H1 (cell line): ENCODE measurements at regions not wholly inside any gene's neighbourhood (a gene's known extent, or its start where the extent isn't known, plus 50 kb on each side); places are given as distances from the start of the nearest gene placed in this dataset.

Experiments used
- CTCF ChIA-PET: fragments of 300-600 bp; sonication (Branson Sonifier 250); formaldehyde crosslinking; loops from one replicate; lab custom pipeline; 2021; ENCODE audit not compliant: partially characterized antibody; lab: Charles Lee
- POLR2A ChIA-PET: fragments of 300-600 bp; sonication (Branson Sonifier 250); formaldehyde crosslinking; loops from one replicate; lab custom pipeline; 2021; ENCODE audit warnings: inconsistent platforms; ENCODE audit not compliant: partially characterized antibody; lab: Charles Lee
- DNase-seq, 2 experiments: peaks; one replicate each; pipeline versions ENCODE4 v3.0.0 to v3.0.0-alpha.2; 2010 to 2022; ENCODE audit warnings: low spot score in 2 of 2, low read depth in 1 of 2, mixed read lengths in 1 of 2
- FAIRE-seq: peaks from 2 replicates; lab custom pipeline; 2011; peaks lifted over from hg19 to GRCh38; lab: Jason Lieb, UNC
- H2AFZ ChIP-seq: 2 replicates; pipeline ENCODE4 v1.8.1; 2012; ENCODE audit warnings: low read length, inconsistent platforms
- H2AK5ac ChIP-seq: 2 replicates; pipeline ENCODE4 v1.6.1; 2013; ENCODE audit warnings: low read depth, low read length
- H2BK120ac ChIP-seq: replicated peaks from 2 replicates; pipeline ENCODE3; 2013; ENCODE audit warnings: low read depth, low read length, inconsistent platforms
- H2BK12ac ChIP-seq: 2 replicates; pipeline ENCODE4 v1.6.1; 2013; ENCODE audit warnings: low read depth, low read length
- H2BK15ac ChIP-seq: 2 replicates; pipeline ENCODE4 v1.6.1; 2013; ENCODE audit warnings: low read length
- H2BK20ac ChIP-seq: 2 replicates; pipeline ENCODE4 v1.6.1; 2013; ENCODE audit warnings: low read length
- H2BK5ac ChIP-seq: 2 replicates; pipeline ENCODE4 v1.6.1; 2013; ENCODE audit warnings: low read depth, low read length
- H3K14ac ChIP-seq: 2 replicates; pipeline ENCODE4 v1.6.1; 2013; ENCODE audit warnings: inconsistent platforms; ENCODE audit not compliant: insufficient read length
- H3K18ac ChIP-seq: 2 replicates; pipeline ENCODE4 v1.6.1; 2013; ENCODE audit warnings: low read length; ENCODE audit errors: extremely low read depth
- H3K23ac ChIP-seq: 2 replicates; pipeline ENCODE4 v1.6.1; 2013; ENCODE audit warnings: inconsistent platforms; ENCODE audit not compliant: insufficient read length
- H3K23me2 ChIP-seq: 2 replicates; pipeline ENCODE4 v1.6.1; 2013; ENCODE audit warnings: low read depth, low read length
- H3K27ac ChIP-seq: 2 replicates; pipeline ENCODE4 v1.6.1; 2011; ENCODE audit warnings: low read depth, low read length, inconsistent platforms
- H3K27me3 ChIP-seq, 4 experiments: replicated peaks in 1 of 4; 1 replicate in 1 of 4; 2 replicates in 3 of 4; pipeline versions ENCODE4 v1.6.1 to v1.8.1; 2011 to 2013; ENCODE audit warnings: low read length in 3 of 4, mild to moderate bottlenecking in 3 of 4, inconsistent platforms in 2 of 4, mixed read lengths in 2 of 4, moderate library complexity in 1 of 4; ENCODE audit not compliant: control insufficient read depth in 3 of 4, insufficient read depth in 3 of 4; ENCODE audit errors: extremely low read depth in 1 of 4
- H3K36me3 ChIP-seq, 4 experiments: 2 replicates each; pipeline versions ENCODE4 v1.6.1 to v1.8.1; 2011 to 2013; ENCODE audit warnings: mild to moderate bottlenecking in 4 of 4, low read length in 3 of 4, moderate library complexity in 2 of 4, control low read depth in 1 of 4, inconsistent platforms in 1 of 4; ENCODE audit not compliant: insufficient read depth in 4 of 4, control insufficient read depth in 2 of 4
- H3K4ac ChIP-seq: replicated peaks from 2 replicates; pipeline ENCODE3; 2013; ENCODE audit warnings: low read length, low read depth, mixed read lengths, inconsistent platforms; ENCODE audit not compliant: insufficient read length
- H3K4me1 ChIP-seq, 4 experiments: replicated peaks in 1 of 4; 1 replicate in 1 of 4; 2 replicates in 3 of 4; pipeline versions ENCODE4 v1.6.1 to v1.8.1; 2011 to 2013; ENCODE audit warnings: low read length in 3 of 4, inconsistent platforms in 2 of 4, mixed read lengths in 1 of 4; ENCODE audit not compliant: insufficient read depth in 4 of 4, control insufficient read depth in 3 of 4
- H3K4me2 ChIP-seq, 2 experiments: 2 replicates each; pipeline versions ENCODE4 v1.6.1 to v1.8.1; 2011 to 2013; ENCODE audit warnings: low read depth in 2 of 2, low read length in 2 of 2, control low read depth in 1 of 2, inconsistent platforms in 1 of 2, mild to moderate bottlenecking in 1 of 2; ENCODE audit not compliant: insufficient read depth in 1 of 2
- H3K4me3 ChIP-seq, 4 experiments: fragments of 200-600, 300-600 bp in 1 of 4; sonication (generic), shearing (Covaris generic), sonication (Bioruptor Twin) in 1 of 4; 2 replicates each; pipeline versions ENCODE4 v1.5.1 to v1.8.1; 2011 to 2016; ENCODE audit warnings: low read length in 4 of 4, low read depth in 3 of 4, control low read depth in 2 of 4, inconsistent platforms in 2 of 4, mild to moderate bottlenecking in 2 of 4, mixed read lengths in 1 of 4, moderate library complexity in 1 of 4; ENCODE audit not compliant: insufficient read depth in 2 of 4; ENCODE audit errors: extremely low read depth in 1 of 4
- H3K56ac ChIP-seq: replicated peaks from 2 replicates; pipeline ENCODE3; 2013; ENCODE audit warnings: low read depth, mild to moderate bottlenecking, mixed read lengths, low read length, inconsistent platforms; ENCODE audit not compliant: insufficient read length
- H3K79me1 ChIP-seq: 2 replicates; pipeline ENCODE4 v1.6.1; 2013; ENCODE audit warnings: low read depth, low read length, control low read depth
- H3K79me2 ChIP-seq, 2 experiments: 2 replicates each; pipeline versions ENCODE4 v1.6.1 to v1.8.1; 2012 to 2013; ENCODE audit warnings: low read length in 2 of 2, mild to moderate bottlenecking in 2 of 2, inconsistent platforms in 1 of 2; ENCODE audit not compliant: insufficient read depth in 2 of 2, control insufficient read depth in 1 of 2
- H3K9ac ChIP-seq, 4 experiments: replicated peaks in 1 of 4; 1 replicate in 1 of 4; 2 replicates in 3 of 4; pipeline versions ENCODE4 v1.6.1 to v1.8.1; 2011 to 2013; ENCODE audit warnings: low read depth in 3 of 4, low read length in 3 of 4, control low read depth in 2 of 4, mild to moderate bottlenecking in 2 of 4, moderate library complexity in 2 of 4, inconsistent platforms in 1 of 4; ENCODE audit errors: extremely low read depth in 1 of 4
- H3K9me3 ChIP-seq, 2 experiments: 2 replicates each; pipeline versions ENCODE4 v1.6.1 to v1.8.1; 2012 to 2013; ENCODE audit warnings: mild to moderate bottlenecking in 2 of 2, moderate library complexity in 2 of 2, control low read depth in 1 of 2, inconsistent platforms in 1 of 2, low read depth in 1 of 2, low read length in 1 of 2, mixed read lengths in 1 of 2; ENCODE audit not compliant: insufficient read depth in 2 of 2
- H4K20me1 ChIP-seq, 2 experiments: replicated peaks in 1 of 2; 2 replicates each; pipeline versions ENCODE3 to v1.8.1; 2011 to 2013; ENCODE audit warnings: inconsistent platforms in 2 of 2, low read length in 2 of 2, mild to moderate bottlenecking in 1 of 2; ENCODE audit not compliant: insufficient read depth in 2 of 2, control insufficient read depth in 1 of 2
- H4K5ac ChIP-seq: 2 replicates; pipeline ENCODE4 v1.6.1; 2013; ENCODE audit warnings: low read length, low read depth, mixed read lengths, inconsistent platforms; ENCODE audit not compliant: insufficient read length
- H4K8ac ChIP-seq: 2 replicates; pipeline ENCODE4 v1.8.0; 2013; ENCODE audit warnings: mild to moderate bottlenecking, moderate library complexity, low read length, inconsistent platforms; ENCODE audit not compliant: insufficient read depth; ENCODE audit errors: extremely low read depth
- H4K91ac ChIP-seq: replicated peaks from 2 replicates; pipeline ENCODE3; 2013; ENCODE audit warnings: low read length, mixed read lengths, inconsistent platforms; ENCODE audit not compliant: insufficient read length
- BRCA1 ChIP-seq: IDR thresholded peaks from 2 replicates; pipeline ENCODE4 v1.6.1; 2012; ENCODE audit warnings: low read depth, low read length, improper control_type of control experiment
- CHD2 ChIP-seq: IDR thresholded peaks from 2 replicates; pipeline ENCODE4 v1.6.1; 2012; ENCODE audit warnings: low read length, improper control_type of control experiment
- NANOG ChIP-seq: IDR thresholded peaks from 2 replicates; pipeline ENCODE4 v1.6.1; 2011; ENCODE audit warnings: low read length, low read depth, mild to moderate bottlenecking, inconsistent platforms; ENCODE audit not compliant: insufficient read depth, poor library complexity, severe bottlenecking
- POLR2AphosphoS5 ChIP-seq: IDR thresholded peaks from 2 replicates; pipeline ENCODE4 v1.6.1; 2011; ENCODE audit warnings: low read depth, low read length
- RFX5 ChIP-seq: IDR thresholded peaks from 2 replicates; pipeline ENCODE4 v1.6.1; 2011; ENCODE audit warnings: low read depth, low read length, improper control_type of control experiment, borderline replicate concordance
- SIN3A ChIP-seq, 2 experiments: IDR thresholded peaks in 1 of 2; conservative IDR thresholded peaks in 1 of 2; 2 replicates each; pipeline ENCODE4 v1.6.1; 2011 to 2012; ENCODE audit warnings: low read length in 2 of 2, improper control_type of control experiment in 1 of 2, low read depth in 1 of 2, mild to moderate bottlenecking in 1 of 2
- SP2 ChIP-seq: IDR thresholded peaks from 2 replicates; pipeline ENCODE4 v1.6.1; 2012; ENCODE audit warnings: mild to moderate bottlenecking, low read length, inconsistent platforms
- TAF1 ChIP-seq: IDR thresholded peaks from 2 replicates; pipeline ENCODE4 v1.6.1; 2011; ENCODE audit warnings: mild to moderate bottlenecking, low read depth, low read length
- TAF7 ChIP-seq: optimal IDR thresholded peaks from 2 replicates; pipeline ENCODE3; 2011; ENCODE audit warnings: low read depth, mild to moderate bottlenecking, inconsistent platforms, low read length, moderate library complexity, borderline replicate concordance
- TCF12 ChIP-seq: IDR thresholded peaks from 2 replicates; pipeline ENCODE4 v1.6.1; 2011; ENCODE audit warnings: low read depth, mild to moderate bottlenecking, low read length
- WGBS, 2 experiments: shearing (Covaris generic) in 1 of 2; methylation state at CpG; one replicate each; pipeline versions ENCODE4 v1.1.6 to v1.1.7; 2013 to 2015; ENCODE audit warnings: low lambda C conversion rate in 2 of 2, mixed read lengths in 2 of 2, inconsistent platforms in 1 of 2, low coverage in 1 of 2, missing lambda C conversion rate in 1 of 2; ENCODE audit not compliant: insufficient replicate concordance in 2 of 2, insufficient coverage in 1 of 2, insufficient read length in 1 of 2; ENCODE audit errors: extremely low coverage in 1 of 2, missing lambda C conversion rate in 1 of 2; 5-methylcytosine and 5-hydroxymethylcytosine counted together
- TF ChIP-seq, protein P1 (sequence below), 3 experiments: IDR thresholded peaks; 1 replicate in 2 of 3; 2 replicates in 1 of 3; pipeline versions ENCODE4 v1.5.1 to v1.6.1; 2011; ENCODE audit warnings: low read length in 3 of 3, mild to moderate bottlenecking in 3 of 3, inconsistent platforms in 2 of 3, low read depth in 1 of 3, moderate library complexity in 1 of 3; ENCODE audit not compliant: insufficient read depth in 1 of 3; ENCODE audit errors: control extremely low read depth in 1 of 3

DNA sequence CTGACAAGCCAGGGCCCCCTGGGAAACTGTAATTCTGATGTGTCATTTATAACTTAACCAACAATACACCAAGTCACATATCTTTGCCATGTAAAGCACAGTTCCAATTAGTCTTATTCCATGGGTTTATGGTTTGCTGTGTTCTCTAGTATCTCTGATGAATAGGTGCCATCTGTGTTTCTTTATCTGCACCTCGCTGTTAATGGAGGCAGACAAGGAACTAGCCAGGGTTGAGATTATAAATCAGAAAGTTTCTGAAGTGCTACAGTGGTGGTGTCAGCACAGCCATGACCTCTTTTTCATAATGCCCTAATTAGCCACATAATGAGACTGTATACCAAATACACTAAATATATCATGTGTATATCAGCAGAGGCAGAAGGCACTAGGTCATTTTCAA, 866.4 kb downstream of the PLOD2 start:
- CTCF ChIA-PET, result no interaction called here
- Histone ChIP-seq H4K8ac (no peak overlapping the region), H2BK12ac (no peak overlapping the region), H3K56ac (no peak overlapping the region), H2AFZ (no peak overlapping the region), H3K79me2 (no peaks in the 10 kb centered on the region), H3K4ac (no peak overlapping the region), H3K14ac (no peak overlapping the region), H4K20me1 (no peaks in the 10 kb centered on the region), H3K27me3 (no peaks in the 10 kb centered on the region), H3K4me2 (no peak overlapping the region), H2BK120ac (no peak overlapping the region), H3K27ac (no peak overlapping the region), H3K79me1 (no peaks in the 10 kb centered on the region), H4K91ac (no peak overlapping the region), H3K36me3 (no peaks in the 10 kb centered on the region), H3K4me1 (no peaks in the 10 kb centered on the region), H3K18ac (no peak overlapping the region), H3K23me2 (no peaks in the 10 kb centered on the region), H3K23ac (no peak overlapping the region), H2BK5ac (no peak overlapping the region), H2BK20ac (no peak overlapping the region), H2BK15ac (no peak overlapping the region), H3K9me3 (no peaks in the 10 kb centered on the region), H4K5ac (no peak overlapping the region), H2AK5ac (no peak overlapping the region), H3K9ac (no peak overlapping the region), H3K4me3 (no peak overlapping the region)
- POLR2A ChIA-PET, result no interaction called here
- TF ChIP-seq BRCA1, result no peak
- TF ChIP-seq TCF12, result no peak
- TF ChIP-seq NANOG, result no peak
- no peak for TF ChIP-seq TAF1
- TF ChIP-seq SP2, result no peak
- no peak for TF ChIP-seq CHD2
- TF ChIP-seq, protein P1, sequence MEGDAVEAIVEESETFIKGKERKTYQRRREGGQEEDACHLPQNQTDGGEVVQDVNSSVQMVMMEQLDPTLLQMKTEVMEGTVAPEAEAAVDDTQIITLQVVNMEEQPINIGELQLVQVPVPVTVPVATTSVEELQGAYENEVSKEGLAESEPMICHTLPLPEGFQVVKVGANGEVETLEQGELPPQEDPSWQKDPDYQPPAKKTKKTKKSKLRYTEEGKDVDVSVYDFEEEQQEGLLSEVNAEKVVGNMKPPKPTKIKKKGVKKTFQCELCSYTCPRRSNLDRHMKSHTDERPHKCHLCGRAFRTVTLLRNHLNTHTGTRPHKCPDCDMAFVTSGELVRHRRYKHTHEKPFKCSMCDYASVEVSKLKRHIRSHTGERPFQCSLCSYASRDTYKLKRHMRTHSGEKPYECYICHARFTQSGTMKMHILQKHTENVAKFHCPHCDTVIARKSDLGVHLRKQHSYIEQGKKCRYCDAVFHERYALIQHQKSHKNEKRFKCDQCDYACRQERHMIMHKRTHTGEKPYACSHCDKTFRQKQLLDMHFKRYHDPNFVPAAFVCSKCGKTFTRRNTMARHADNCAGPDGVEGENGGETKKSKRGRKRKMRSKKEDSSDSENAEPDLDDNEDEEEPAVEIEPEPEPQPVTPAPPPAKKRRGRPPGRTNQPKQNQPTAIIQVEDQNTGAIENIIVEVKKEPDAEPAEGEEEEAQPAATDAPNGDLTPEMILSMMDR (IDR thresholded peaks at IDR 0.05; ENCODE audit: control extremely low read depth in 1 of 3, insufficient read depth in 1 of 3, low read depth in 1 of 3, low read length in 3 of 3), result no peak
- TF ChIP-seq POLR2AphosphoS5, result no peak
- TF ChIP-seq TAF7, result no peak
- TF ChIP-seq RFX5, result no peak
- TF ChIP-seq SIN3A (conservative IDR thresholded peaks at IDR 0.05 in 1 of 2, IDR thresholded peaks at IDR 0.05 in 1 of 2; ENCODE audit: low read depth in 1 of 2, low read length in 2 of 2), result no peak
- FAIRE-seq (no peak), DNase-seq (no peak)
- 62% methylated on average over 1 of the region's 1 CpG; no CpG with 5 or more reads in 1 of the 2 experiments for WGBS, 2 experiments
